Stomach (tissue), 4 donors: ENCODE measurements at regions not wholly inside any gene's neighbourhood (a gene's known extent, or its start where the extent isn't known, plus 50 kb on each side); places are given as distances from the start of the nearest gene placed in this dataset.

Experiments used
- EP300 ChIP-seq: sonication (generic); formaldehyde crosslinking; IDR thresholded peaks from one replicate; pipeline ENCODE4 v1.6.1; 2017; ENCODE audit warnings: antibody characterized with exemption
- POLR2A ChIP-seq, 4 donors: fragments of 450-650 bp; IDR thresholded peaks; one replicate each; pipeline ENCODE4 v1.6.1; 2016; ENCODE audit warnings: antibody characterized with exemption in 4 of 4, control low read depth in 2 of 4, mild to moderate bottlenecking in 1 of 4, moderate library complexity in 1 of 4
- TF ChIP-seq, protein P1 (sequence below), 7 experiments: fragments of 450-650 bp in 4 of 7; fragments of 200-600 bp in 3 of 7; sonication (generic) in 3 of 7; IDR thresholded peaks; one replicate each; pipeline ENCODE4 v1.5.1; 2016 to 2019; ENCODE audit warnings: antibody characterized with exemption in 7 of 7, control low read depth in 2 of 7, mild to moderate bottlenecking in 1 of 7

- TF ChIP-seq POLR2A (IDR thresholded peaks at IDR 0.05) (no peak), EP300 (no peak)
- TF ChIP-seq, protein P1, sequence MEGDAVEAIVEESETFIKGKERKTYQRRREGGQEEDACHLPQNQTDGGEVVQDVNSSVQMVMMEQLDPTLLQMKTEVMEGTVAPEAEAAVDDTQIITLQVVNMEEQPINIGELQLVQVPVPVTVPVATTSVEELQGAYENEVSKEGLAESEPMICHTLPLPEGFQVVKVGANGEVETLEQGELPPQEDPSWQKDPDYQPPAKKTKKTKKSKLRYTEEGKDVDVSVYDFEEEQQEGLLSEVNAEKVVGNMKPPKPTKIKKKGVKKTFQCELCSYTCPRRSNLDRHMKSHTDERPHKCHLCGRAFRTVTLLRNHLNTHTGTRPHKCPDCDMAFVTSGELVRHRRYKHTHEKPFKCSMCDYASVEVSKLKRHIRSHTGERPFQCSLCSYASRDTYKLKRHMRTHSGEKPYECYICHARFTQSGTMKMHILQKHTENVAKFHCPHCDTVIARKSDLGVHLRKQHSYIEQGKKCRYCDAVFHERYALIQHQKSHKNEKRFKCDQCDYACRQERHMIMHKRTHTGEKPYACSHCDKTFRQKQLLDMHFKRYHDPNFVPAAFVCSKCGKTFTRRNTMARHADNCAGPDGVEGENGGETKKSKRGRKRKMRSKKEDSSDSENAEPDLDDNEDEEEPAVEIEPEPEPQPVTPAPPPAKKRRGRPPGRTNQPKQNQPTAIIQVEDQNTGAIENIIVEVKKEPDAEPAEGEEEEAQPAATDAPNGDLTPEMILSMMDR (IDR thresholded peaks at IDR 0.05): no peak
These were observed 62.0 kb upstream of the IGFBP3 start for GRCh38 chr7:45982907-45983719.
